ENCODE measurements at regions not wholly inside any gene's neighbourhood (a gene's known extent, or its start where the extent isn't known, plus 50 kb on each side); places are given as distances from the start of the nearest gene placed in this dataset.
A peak's percentile ranks its signal among the peaks of the same experiment; 100 is the strongest.

DNA sequence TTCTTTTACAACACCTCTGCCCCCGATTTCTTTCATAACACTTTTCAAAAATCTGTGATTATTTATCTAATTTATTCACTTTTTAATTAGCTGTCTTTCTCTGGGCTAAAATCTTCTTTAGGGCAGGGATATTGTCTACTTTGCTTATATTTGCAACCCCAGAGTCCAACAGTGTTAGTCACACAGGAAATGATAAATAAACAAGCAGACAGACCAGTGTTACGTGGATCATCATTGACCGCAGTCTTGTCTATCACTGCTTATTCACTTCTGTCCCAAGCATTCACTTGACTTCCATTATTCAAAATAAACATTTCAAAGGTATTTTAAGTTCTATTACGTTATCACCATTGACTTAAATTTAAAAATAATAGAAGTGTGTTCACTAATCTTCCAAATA is 237.6 kb upstream of the UBE2E3 start:
- DNase-seq (ENCODE audit: low spot score) (peak; percentile 16), FAIRE-seq (no peak)

DNA sequence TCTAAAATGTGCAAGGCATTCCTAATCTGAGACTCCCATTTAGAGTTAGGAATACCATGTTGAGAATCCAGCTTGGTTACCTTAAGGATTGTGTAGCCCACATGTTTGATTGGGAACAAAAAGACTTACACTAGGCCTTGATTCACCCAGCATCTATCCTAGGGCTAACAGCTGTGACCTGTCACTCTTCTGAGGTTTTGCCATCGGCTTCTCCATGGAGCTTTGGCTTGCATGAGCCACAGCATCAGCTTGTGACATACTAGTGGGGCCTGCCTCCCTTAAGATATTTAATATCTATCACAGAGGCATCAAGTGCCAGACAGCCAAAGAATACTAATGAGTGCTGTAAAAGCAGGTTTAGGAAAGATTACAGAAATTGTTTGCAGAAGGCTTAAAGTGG is 241.3 kb upstream of the UBE2E3 start:
- no peak for DNase-seq (ENCODE audit: low spot score)
- FAIRE-seq: no peak

DNA sequence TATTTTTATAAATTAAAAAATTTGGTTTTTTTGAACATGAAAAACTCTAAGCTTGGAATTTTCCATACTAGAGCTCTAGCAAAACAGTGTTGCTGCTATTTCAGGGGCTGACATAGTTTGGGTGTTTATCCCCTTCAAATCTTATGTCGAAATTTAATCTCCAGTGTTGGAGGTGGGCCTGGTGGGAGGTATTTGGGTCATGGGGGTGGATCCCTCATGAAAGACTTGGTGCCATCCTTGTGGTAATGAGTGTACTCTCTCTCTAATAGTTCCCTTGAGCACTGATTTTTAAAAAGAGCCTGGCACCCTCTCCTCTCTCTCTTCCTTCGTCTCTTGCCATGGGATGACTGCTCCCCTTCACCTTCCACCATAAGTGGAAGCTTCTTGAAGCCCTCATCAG is 244.6 kb upstream of the UBE2E3 start:
- DNase-seq (ENCODE audit: low spot score) (no peak), FAIRE-seq (no peak)

DNA sequence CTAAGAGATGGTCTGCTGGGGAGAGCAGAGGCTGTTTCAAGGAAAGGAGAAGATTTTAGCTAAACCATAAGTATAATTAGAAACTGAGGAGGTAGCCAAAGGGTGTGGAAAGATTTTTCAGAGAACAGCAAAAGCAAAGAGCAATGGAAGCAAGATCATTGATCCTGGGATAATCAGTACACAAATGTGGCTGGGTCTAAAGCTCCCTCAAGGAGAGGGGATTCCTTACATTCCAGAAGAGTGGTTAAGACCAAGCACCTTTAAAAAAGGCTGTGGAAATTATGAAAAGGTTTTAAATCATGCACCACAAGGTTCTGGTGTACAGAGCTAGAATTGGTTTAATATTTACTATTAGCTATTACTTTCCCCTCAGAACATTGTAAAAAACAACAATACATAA is 246.0 kb upstream of the UBE2E3 start:
- FAIRE-seq: no peak
- no peak for DNase-seq (ENCODE audit: low spot score)

DNA sequence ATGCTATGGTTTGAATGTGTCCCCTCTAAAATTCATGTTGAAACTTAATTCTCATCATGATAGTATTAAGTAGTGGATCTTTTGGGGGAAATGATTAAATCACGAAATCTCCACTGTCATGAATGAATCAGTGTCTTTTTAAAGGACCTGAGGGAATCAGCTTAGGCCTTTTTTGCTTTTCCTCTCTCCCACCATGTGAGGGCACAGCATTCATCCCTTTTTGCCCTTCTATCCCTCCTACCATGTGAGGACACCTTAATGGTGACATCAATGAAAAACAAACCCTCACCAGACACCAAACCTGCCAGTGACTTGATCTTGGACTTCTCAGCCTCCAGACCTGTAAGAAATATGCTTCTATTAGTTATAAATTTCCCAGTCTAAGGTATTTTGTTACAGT is 247.1 kb upstream of the UBE2E3 start:
- DNase-seq (ENCODE audit: low spot score): no peak
- no peak for FAIRE-seq

DNA sequence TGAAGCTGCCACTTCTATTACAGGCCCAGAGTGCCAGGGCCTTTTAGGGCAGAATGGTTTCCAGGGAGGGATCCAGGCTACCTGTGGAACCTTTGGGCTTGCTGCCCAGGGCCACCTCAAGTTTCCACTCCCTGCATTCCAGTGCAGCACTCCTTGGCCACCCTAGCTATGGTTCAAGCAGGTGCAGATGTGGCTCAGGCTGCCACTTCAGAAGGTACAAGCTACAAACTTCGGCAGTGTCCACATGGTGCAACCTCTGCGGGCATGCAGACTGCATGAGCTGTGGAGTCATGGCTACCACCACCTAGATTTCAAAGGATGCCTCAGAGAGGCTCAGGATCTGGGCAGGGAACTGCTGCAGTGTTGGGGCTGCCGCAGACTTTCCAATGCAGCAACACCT is 248.1 kb upstream of the UBE2E3 start:
- DNase-seq (ENCODE audit: low spot score) (no peak), FAIRE-seq (no peak)

DNA sequence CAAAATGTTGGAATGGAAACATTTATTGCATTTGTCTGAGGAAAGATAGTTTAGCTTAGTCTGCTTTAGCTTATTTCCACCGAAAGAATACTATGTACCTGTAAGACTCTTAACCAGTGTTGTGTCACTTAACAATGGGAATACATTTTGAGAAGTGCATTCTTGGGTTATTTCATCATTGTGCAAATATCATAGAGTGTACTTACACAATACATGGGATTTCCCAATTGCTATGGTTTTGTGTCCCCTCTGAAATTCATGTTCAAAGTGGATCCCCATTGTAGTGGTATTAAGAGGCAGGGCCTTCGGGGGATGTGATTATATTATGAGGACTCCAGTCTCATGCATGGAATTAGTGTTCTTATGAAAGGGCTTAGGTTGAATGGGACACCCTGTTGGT is 249.4 kb upstream of the UBE2E3 start:
- DNase-seq (ENCODE audit: low spot score): peak; percentile 16
- FAIRE-seq: no peak

DNA sequence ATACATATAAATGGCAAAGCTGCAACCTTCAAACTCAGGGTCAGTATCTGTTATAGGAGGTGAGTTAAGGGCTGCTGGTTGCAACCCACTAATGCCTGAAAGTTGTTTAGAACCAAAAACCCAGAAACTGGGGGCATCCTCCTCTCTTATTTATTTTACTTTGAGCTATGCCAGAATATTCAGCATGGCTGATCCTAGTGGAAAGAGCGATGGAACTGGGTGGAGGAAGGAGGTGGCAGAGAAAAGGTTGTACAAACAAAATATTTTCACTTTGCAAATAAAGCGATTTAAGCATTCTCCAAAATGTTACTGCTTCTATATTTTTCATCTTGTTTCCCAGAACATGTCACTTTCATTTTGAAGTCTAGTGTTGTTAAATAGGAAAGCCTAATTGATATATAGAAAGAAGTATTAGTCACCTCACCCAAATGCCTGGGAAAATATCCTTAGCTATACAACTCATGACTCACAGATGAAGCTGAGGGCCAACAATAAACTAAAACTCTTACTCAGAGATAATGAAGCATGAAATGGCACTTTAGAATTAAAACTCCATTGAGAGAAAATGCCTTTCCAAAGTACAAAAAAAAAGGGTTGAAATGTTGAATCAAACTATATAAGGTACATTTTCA is 251.4 kb upstream of the UBE2E3 start:
- FAIRE-seq (peak; percentile 98), DNase-seq (ENCODE audit: low spot score) (peak; percentile 83)

DNA sequence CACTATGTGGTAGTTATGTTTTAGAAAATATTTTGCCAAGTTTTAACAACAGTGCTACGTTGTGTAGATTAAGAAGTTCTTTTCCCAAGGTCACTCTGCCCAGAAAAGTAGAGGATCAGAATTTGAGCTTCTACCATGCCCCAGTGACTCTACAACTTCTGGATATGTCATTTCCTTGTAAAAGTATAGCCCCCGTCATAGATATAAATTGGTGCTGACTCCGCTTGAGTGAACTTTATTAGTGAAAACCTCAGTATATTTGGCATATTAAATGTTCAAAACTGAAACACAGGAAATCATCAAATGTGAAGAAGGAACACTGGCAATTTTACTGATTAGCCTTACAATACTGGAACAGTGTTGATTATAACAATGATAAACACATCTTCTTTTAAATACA is 256.7 kb upstream of the UBE2E3 start:
- FAIRE-seq (peak; percentile 78), DNase-seq (ENCODE audit: low spot score) (no peak)

DNA sequence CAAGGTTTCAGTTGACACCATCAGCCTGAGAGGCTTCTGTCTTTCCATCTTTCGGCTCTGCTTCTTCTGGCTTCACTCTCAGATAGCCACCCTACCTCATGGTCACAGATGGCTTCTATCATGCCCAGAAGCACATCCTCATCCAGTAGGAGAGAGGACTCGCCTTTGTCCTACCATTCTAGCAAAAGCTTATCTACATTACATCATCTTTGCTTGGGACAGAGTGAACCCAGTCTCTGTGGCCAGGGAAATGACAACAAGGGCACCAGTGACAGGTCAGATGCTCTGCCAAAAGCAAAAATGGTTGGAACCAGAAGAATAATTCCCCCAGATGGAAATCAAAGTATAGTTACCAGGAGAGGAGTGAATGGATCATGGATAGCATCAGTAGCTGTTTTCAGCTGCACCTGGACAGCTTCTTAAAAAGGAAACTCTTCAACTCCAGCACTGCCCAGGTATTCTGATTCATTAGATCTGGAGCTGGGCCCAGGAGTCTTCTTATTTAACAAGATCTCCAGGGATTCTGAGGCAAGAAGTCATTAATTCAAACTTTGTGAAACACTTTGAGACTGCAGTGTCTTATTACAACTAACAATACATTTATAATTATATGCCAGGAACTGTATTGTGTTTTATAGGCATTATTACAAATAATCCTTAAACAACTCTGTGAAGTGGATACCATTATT is 257.7 kb upstream of the UBE2E3 start:
- no peak for FAIRE-seq
- DNase-seq (ENCODE audit: low spot score): no peak

DNA sequence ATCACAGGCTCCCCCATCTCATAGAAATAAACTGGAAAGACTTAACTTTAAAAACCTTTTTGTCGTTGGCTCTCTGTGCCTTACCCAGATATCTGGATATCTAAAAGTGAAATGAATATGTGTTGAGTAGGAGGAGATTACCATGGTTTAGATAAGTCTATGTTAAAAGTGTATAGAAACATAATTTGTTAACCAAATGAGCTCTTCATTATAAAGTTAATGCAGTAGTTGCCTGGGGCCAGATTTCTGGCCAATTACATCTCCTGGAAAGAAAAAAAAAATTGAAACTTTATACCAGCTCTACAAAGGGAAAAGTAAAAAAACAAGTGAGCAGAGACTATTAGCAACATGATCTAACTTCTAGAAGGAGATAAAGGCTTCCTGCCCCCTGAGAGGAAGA is 259.6 kb upstream of the UBE2E3 start:
- no peak for FAIRE-seq
- DNase-seq (ENCODE audit: low spot score): no peak

DNA sequence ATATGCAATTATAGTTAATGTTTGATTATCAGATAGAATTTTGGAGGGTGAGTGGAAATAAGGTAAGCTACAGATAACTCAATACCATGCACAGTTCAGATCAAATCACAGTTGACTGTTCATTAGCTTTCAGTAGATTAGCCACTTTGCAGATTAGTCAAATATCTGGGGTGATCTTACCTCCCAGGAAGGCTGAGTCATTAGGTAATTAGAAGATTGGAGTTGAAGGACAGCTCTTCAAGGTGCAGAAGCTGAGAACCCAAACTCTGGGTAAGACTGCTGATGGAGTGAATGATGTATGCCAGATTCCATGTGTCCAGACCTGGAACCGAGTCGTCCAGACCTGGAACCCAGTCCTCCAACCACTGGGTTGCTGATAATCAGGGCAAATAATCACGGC is 262.8 kb upstream of the UBE2E3 start:
- FAIRE-seq (no peak), DNase-seq (ENCODE audit: low spot score) (no peak)

DNA sequence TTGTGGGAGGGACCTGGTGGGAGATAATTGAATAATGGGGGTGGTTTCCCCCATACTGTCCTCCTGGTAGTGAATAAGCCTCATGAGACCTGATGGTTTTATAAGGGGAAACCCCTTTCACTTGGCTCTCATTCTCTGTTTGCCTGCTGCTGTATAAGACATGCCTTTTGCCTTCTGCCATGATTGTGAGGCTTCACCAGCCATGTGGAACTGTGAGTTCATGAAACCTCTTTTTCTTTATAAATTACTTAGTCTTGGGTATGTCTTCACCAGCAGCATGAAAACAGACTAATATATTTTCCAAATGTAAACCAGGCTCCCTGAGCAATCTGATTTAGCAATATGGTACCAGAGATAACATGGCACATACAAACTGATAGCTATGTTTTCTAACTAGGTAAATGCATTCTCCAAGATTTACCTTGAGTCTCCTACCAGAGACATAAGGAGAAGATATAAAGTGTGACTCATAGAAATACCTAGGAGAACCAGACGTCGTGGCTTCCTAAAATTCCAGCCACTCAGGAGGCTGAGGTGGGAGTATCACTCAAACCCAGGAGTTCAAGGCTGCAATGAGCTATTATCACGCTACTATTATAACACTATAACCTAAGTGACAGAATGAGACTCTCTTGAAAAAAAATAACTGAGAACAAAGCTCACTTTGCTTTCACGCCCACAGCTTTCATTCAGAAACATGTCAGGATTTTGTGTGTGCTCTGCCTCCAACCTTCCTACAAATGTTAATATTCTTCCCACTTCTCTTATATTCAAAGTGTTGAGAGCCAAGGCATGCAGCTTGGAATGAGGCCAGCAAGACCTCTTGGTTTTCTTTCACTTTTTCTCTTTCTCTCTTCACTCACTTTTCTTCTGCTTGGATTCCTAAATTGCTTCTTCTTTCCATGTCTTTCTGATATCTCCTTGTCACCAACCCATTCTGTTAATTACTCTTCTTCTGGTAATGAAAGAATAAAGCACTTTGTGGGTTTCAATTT is 263.9 kb upstream of the UBE2E3 start:
- DNase-seq (ENCODE audit: low spot score) (peak; percentile 74), FAIRE-seq (peak; percentile 95)

DNA sequence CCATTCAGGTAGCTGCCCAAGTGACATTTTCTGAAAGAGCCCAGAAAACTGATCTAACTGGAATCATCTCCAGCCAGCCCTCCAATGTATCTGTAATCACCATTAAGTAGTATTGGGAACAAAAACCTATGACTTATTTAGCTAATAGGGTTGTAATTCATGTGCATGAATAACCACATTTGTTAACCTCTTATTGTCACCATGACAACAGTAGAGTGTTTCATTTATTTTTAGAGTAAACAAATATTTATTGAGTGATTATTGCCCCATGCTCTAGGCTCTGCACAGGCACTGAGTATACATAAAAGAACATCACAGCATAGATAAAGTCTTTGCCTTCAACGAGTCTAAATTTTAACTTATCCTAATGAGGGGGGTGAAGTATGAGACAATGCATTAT is 265.4 kb upstream of the UBE2E3 start:
- no peak for DNase-seq (ENCODE audit: low spot score)
- FAIRE-seq: no peak

DNA sequence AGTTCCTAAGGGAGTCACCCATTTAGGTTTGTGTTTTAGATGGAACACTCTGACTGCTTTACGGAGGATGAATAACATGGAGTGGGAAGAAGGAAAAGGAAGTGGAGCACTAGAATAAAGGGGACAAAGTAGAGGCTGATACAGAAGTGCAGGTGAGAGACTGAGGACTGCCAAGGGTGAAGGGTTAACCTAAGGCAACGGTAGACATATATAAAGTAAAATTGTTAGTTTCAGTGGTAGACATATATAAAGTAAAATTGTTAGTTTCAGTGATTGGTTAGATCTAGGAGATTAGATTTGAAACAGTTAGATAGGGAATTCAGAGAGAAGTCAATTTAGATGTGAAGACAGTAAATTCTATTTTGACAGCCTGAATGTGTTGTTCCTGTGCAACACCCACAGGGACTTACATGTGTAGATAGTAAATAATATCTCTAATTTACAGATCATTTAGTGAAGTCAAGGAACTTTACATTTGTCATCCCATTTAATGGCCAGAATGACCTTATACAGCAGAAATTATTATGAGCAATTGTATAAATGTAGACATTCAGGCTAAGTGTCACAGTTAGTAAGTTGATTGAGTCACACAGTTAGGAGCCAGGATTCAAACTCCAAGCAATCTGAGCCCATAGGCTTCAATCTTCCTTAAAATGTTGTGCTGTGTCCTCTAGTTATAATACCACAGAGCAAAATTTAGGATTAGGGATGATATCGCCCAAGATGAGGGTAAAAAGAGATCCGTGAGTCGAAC is 270.8 kb upstream of the UBE2E3 start:
- DNase-seq (ENCODE audit: low spot score) (no peak), FAIRE-seq (no peak)

DNA sequence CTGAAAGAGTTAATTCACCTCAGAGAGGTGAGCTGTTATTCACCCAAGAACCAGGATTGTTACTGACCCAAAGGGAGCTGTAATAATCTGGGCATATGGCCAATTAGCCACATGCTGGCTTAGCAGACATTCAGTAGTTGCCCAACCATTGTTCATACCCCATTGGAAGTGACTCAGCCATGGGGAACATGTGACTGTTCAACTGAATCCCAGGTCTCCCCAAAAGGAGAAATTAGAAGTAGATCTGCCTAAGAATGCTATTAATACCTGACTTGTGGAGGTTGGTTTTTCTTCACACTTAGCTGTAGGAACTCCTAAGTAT is 272.6 kb upstream of the UBE2E3 start:
- FAIRE-seq (peak; percentile 95), DNase-seq (ENCODE audit: low spot score) (peak; percentile 89)

DNA sequence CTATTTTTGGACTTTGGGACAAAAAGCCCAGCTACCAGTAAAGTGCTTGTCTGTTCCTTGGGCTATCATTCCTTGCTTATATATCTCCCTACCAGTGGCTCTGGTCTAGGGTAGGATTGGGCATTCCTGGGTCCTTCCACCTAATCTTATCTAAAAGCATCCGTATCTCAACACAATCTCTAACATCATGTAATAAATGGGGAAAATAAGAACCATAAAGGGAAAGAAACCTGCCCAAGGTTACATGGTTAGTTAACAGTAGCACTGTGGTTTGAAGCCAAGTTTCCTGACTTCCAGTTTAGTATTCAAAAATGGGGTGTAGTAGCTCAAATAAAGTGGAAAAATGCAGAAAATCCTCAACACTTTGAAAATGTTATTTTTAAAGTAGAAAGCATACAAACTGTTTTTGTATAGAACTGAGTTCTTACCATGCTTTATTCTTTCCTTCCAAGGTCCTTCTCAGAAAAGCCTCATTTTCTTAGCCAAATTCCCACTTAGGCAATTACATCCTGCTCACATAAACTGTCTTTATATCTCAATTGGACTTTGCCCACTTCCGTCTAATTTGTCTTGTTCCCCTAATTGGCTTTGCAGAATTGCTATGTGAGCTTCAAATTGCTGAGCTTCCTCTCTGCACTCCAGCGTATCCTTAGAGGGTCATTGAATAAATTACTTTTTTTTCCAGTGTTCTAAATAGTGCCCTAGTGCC is 273.1 kb upstream of the UBE2E3 start:
- DNase-seq (ENCODE audit: low spot score): no peak
- FAIRE-seq: no peak

DNA sequence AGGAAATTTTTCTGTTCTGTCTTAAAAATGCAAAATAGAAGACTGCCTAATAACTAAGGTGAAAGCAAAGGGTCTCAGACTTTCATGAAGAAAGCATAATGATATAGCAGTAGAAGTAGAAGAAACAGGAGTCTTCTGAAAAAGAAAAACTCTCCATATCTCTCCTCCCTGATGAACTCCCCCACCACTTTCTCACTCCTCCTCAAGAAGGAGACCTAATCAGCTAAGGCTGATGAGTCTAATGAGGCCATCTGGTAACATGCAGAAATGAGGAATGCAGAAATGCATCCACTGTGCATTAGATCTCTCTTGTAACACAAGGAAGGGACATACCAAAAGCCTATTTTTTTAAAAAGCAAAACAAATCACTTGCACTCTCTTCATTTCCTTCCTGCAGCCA is 273.7 kb upstream of the UBE2E3 start:
- FAIRE-seq (no peak), DNase-seq (ENCODE audit: low spot score) (no peak)

DNA sequence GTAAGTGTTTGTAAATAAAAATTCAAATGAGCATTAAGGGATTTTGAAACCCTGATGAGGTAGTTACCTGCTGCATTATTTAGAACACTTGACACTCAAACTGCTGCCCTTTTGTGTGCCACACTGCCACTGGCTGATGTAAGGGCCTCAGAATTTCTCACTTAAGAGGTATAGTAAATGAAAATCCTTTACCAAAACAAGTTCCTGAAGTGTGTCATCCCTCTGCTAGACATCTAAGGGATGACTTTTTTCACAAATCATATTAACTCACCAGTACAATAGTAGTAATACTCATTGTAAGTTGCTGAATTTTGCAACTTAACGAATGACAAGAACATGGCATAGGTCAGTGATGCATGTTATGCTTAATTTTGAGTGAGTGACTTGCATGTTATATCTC is 274.9 kb upstream of the UBE2E3 start:
- DNase-seq (ENCODE audit: low spot score): no peak
- no peak for FAIRE-seq

DNA sequence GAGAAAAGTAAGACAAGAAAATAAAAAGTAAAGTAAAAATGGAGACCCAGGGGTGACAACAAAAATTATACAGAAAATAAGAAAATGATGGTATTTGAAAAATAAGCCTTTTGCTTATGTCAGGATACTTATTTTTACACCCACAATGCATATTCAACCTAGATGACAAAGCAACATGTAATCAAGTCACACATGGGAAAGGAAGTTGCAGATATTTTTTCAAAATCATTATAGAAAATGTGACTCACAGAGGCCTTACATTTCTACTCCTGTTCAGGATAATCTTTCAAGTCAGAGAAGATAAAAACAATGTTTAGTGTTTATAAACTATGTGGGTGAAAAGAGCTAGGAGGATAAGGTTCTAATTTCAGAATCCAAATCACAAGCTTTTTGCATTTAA is 275.3 kb upstream of the UBE2E3 start:
- FAIRE-seq: peak; percentile 70
- DNase-seq (ENCODE audit: low spot score): peak; percentile 16
